ENCODE measurements at regions not wholly inside any gene's neighbourhood (a gene's known extent, or its start where the extent isn't known, plus 50 kb on each side); places are given as distances from the start of the nearest gene placed in this dataset.

DNA sequence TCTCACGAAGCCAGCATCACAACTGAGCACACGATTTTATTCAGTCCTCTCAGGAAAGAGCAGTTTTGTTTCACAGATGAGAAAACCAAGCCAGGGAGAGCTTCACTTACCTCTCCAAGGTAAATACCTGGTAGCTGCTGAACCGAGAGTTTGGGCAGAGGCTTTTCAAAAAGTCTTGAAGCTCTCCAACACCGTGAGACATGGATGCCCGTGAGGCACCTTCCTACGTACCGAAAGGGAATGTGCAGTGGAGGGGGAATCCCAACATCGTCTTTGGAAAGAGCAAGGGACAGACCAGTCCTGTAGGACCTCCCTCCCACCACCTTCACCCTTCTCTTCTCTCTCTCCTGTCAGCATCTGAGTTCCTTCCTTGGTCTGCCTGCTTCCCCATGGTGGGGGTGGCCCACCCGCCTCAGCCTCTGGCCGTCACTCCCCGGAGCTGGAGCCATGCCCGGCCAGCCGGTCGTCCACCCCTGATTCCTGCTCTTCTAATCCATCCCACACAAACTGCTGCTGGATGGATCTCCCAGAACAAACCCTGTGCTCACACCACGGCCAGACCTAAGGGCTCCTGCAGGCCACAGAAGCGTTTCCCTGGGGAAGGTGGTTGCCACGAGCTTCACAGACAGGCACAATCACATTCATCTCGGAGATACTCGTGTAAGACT is 97.3 kb upstream of the SNTG2 start:
- H3K4me3 ChIP-seq (replicated peaks; ENCODE audit: low read depth, low read length): no peak overlapping the region
- TF ChIP-seq CTCF (IDR thresholded peaks at IDR 0.05; ENCODE audit: low read length, missing control alignments): no peak
- no peak for DNase-seq (ENCODE audit: low read depth)

DNA sequence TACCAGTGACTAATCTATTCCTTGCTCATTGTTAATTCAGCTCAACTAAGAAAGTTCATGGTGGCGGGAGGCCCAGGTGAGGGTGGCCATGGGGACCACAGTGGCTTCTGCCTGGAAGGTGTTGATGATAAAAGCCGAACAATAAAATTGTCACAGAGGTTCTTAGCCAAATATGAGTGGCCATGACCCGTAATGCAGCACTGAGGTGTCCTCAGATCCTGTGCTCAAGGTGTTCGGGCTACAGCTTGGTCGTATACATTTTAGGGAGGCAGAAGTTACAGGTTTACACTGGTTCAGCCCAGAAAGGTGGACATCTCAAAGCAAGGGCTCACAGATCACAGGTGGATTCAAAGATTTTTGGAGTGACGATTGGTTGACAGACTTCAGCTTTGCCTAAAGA is 98.5 kb upstream of the SNTG2 start:
- no peak overlapping the region for H3K4me3 ChIP-seq (replicated peaks; ENCODE audit: low read depth, low read length)
- DNase-seq (ENCODE audit: low read depth): no peak
- no peak for TF ChIP-seq CTCF (IDR thresholded peaks at IDR 0.05; ENCODE audit: low read length, missing control alignments)

GRCh38 chr2:851680-852079 is 99.0 kb upstream of the SNTG2 start:
- no peak for TF ChIP-seq CTCF (IDR thresholded peaks at IDR 0.05; ENCODE audit: low read length, missing control alignments)
- DNase-seq (ENCODE audit: low read depth): no peak
- no peak overlapping the region for H3K4me3 ChIP-seq (replicated peaks; ENCODE audit: low read depth, low read length)

GRCh38 chr2:851078-851477 is 99.6 kb upstream of the SNTG2 start:
- TF ChIP-seq CTCF (IDR thresholded peaks at IDR 0.05; ENCODE audit: low read length, missing control alignments): no peak
- DNase-seq (ENCODE audit: low read depth): no peak
- H3K4me3 ChIP-seq (replicated peaks; ENCODE audit: low read depth, low read length): no peak overlapping the region

DNA sequence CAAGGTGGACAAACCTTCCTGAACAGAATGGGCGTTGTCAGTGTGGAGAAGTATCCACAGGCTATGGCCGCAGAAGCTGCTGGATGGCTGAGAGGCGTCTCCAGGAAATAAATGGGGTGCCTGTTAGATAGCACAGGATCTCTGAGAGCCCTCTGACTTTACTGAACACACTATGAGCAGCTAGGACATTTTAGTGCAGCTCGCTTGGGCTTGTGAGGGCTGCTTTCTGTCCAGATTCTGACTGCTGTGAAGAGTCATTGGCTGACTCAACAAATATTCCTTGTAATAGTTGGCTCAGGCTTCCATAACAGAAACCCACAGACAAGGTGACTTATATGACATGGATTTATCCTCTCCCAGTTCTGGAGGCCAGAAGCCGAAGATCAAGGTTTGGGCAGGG is 100.2 kb upstream of the SNTG2 start:
- no peak overlapping the region for H3K4me3 ChIP-seq (replicated peaks; ENCODE audit: low read depth, low read length)
- no peak for DNase-seq (ENCODE audit: low read depth)
- TF ChIP-seq CTCF (IDR thresholded peaks at IDR 0.05; ENCODE audit: low read length, missing control alignments): no peak

GRCh38 chr2:848099-848498 is 102.5 kb upstream of the SNTG2 start:
- TF ChIP-seq CTCF (IDR thresholded peaks at IDR 0.05; ENCODE audit: low read length, missing control alignments): no peak
- DNase-seq (ENCODE audit: low read depth): no peak
- H3K4me3 ChIP-seq (replicated peaks; ENCODE audit: low read depth, low read length): no peak overlapping the region

DNA sequence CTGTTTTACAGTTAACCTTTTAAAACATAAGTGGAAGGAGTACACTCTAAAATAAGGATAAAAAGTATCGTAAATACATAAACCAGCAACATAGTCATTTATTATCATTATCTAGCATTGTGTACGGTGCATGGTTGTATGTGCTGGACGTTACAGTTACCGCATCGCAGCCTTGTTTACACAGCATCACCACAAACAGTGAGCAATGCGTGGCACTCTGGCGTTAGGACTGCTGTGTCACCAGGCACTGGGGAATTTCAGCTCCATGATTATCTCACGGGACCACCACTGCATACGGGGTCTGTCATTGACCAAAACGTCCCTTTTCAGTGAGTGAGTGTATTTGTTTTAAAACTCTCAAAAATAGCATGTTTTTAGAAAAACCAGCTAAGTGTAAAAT is 103.0 kb upstream of the SNTG2 start:
- DNase-seq (ENCODE audit: low read depth): no peak

More for the DNA sequence above, 103.0 kb upstream of the SNTG2 start:
- TF ChIP-seq CTCF (IDR thresholded peaks at IDR 0.05; ENCODE audit: low read length, missing control alignments): no peak
- no peak overlapping the region for H3K4me3 ChIP-seq (replicated peaks; ENCODE audit: low read depth, low read length)
